ENCODE measurements at regions not wholly inside any gene's neighbourhood (a gene's known extent, or its start where the extent isn't known, plus 50 kb on each side); places are given as distances from the start of the nearest gene placed in this dataset.

- intact Hi-C loops (cut with DNase I; ENCODE audit: low total_unique reads): no loop called here
- 89 to 90% methylated on average over 2 of the region's 2 CpGs for WGBS, 2 donors
- DNase-seq: no peak
- no peak overlapping the region for H3K4me3 ChIP-seq
- H3K27ac ChIP-seq: no peak overlapping the region
- no peaks in the 10 kb centered on the region for H3K36me3 ChIP-seq (ENCODE audit: low read depth, missing control alignments)
- no peaks in the 10 kb centered on the region for H3K9me3 ChIP-seq
- peaks cover 13% of the 10 kb centered on the region for H3K4me1 ChIP-seq
- TF ChIP-seq POLR2A (IDR thresholded peaks at IDR 0.05): no peak
- TF ChIP-seq, protein P1, sequence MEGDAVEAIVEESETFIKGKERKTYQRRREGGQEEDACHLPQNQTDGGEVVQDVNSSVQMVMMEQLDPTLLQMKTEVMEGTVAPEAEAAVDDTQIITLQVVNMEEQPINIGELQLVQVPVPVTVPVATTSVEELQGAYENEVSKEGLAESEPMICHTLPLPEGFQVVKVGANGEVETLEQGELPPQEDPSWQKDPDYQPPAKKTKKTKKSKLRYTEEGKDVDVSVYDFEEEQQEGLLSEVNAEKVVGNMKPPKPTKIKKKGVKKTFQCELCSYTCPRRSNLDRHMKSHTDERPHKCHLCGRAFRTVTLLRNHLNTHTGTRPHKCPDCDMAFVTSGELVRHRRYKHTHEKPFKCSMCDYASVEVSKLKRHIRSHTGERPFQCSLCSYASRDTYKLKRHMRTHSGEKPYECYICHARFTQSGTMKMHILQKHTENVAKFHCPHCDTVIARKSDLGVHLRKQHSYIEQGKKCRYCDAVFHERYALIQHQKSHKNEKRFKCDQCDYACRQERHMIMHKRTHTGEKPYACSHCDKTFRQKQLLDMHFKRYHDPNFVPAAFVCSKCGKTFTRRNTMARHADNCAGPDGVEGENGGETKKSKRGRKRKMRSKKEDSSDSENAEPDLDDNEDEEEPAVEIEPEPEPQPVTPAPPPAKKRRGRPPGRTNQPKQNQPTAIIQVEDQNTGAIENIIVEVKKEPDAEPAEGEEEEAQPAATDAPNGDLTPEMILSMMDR (IDR thresholded peaks at IDR 0.05): no peak
- H3K27me3 ChIP-seq: no peaks in the 10 kb centered on the region
Observed at GRCh38 chr2:187985195-187985594, 306.5 kb upstream of the GULP1 start.

GRCh38 chr2:187985923-187986322 lies 305.8 kb upstream of the GULP1 start:
- DNase-seq: no peak
- Histone ChIP-seq H3K27me3 (no peaks in the 10 kb centered on the region), H3K9me3 (no peaks in the 10 kb centered on the region), H3K27ac (no peak overlapping the region), H3K4me1 (peaks cover 13% of the 10 kb centered on the region), H3K36me3 (ENCODE audit: low read depth, missing control alignments) (no peaks in the 10 kb centered on the region), H3K4me3 (no peak overlapping the region)
- 51 to 54% methylated on average over 4 of the region's 4 CpGs for WGBS, 2 donors
- TF ChIP-seq, protein P1 (IDR thresholded peaks at IDR 0.05): no peak
- no peak for TF ChIP-seq POLR2A (IDR thresholded peaks at IDR 0.05)
- intact Hi-C loops (cut with DNase I; ENCODE audit: low total_unique reads): no loop called here

DNA sequence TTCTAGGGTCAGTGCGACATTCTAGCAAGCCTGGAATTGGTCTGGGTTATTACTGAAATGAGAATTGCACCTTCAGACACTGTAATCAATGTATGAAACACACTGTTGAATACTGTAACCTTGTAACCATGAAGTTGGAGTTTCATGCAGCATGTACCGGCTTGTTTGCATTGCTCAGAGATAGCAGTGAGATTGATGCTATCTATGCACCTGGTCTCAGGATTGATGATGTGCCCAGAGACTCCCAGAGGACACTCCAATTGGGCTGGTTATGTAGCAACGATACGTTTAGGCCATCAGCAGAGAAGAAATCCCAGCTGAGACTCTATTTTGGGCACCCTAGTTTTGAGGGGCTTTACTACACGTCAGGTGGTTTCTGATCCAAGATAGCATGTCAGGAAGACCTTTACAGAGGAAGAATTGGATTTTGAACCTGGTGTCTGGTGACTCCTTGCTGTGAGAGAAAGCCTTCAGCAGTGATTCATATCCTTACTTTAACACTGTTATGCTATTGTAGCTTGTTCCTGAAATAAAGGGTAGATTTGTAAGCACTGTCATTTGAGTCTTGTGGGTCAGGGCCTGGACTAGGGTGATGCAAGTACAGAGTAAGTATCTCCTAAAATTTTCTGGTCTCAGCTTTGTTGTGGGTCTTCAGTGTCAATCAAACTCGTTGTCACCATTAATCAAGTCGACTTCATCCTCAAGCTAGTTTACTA lies 305.1 kb upstream of the GULP1 start:
- H3K27ac ChIP-seq: no peak overlapping the region
- peaks cover 13% of the 10 kb centered on the region for H3K4me1 ChIP-seq
- H3K36me3 ChIP-seq (ENCODE audit: low read depth, missing control alignments): no peaks in the 10 kb centered on the region
- H3K9me3 ChIP-seq: no peaks in the 10 kb centered on the region
- no peaks in the 10 kb centered on the region for H3K27me3 ChIP-seq
- intact Hi-C loops (cut with DNase I; ENCODE audit: low total_unique reads): no loop called here
- no peak for TF ChIP-seq POLR2A (IDR thresholded peaks at IDR 0.05)
- TF ChIP-seq, protein P1 (IDR thresholded peaks at IDR 0.05): no peak
- 78% methylated on average over 7 of the region's 7 CpGs for WGBS, 2 donors
- no peak for DNase-seq
- H3K4me3 ChIP-seq: no peak overlapping the region

DNA sequence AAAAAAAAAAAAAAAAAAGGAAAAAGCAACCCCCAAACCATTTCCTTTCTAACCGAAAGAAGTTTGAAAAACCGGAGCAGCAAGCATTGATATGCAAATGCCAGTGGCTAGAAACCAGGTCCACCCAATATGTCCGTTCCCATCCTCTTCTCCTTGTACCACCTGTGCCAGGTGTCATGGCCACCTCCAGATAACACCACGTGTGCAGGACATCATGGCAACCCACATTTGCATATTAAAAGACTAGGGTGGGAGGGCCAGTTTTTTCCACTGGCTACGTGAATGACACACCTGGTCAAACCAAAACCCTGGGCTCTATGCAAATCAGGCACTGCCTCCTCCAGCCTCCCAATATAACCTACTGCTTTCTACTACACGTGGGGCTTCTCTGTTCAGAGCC lies 303.3 kb upstream of the GULP1 start:
- peaks cover 9% of the 10 kb centered on the region for H3K4me1 ChIP-seq
- intact Hi-C loops (cut with DNase I; ENCODE audit: low total_unique reads): no loop called here
- H3K27me3 ChIP-seq: no peaks in the 10 kb centered on the region
- H3K9me3 ChIP-seq: no peaks in the 10 kb centered on the region
- H3K27ac ChIP-seq: no peak overlapping the region
- TF ChIP-seq POLR2A (IDR thresholded peaks at IDR 0.05): no peak
- TF ChIP-seq, protein P1 (IDR thresholded peaks at IDR 0.05): no peak
- H3K36me3 ChIP-seq (ENCODE audit: low read depth, missing control alignments): no peaks in the 10 kb centered on the region
- WGBS, 2 donors: 77 to 86% methylated on average over 6 of the region's 6 CpGs
- no peak overlapping the region for H3K4me3 ChIP-seq
- DNase-seq: no peak

Measured in testis (tissue), 2 donors.